ENCODE measurements at regions not wholly inside any gene's neighbourhood (a gene's known extent, or its start where the extent isn't known, plus 50 kb on each side); places are given as distances from the start of the nearest gene placed in this dataset.

- H3K9me3 ChIP-seq (ENCODE audit: control insufficient read depth, low read depth, low read length), result no peaks in the 10 kb centered on the region
- no peak for DNase-seq
- H3K27ac ChIP-seq (ENCODE audit: insufficient read length, low read depth, low read length), result no peak overlapping the region
- H3K79me1 ChIP-seq (ENCODE audit: insufficient read depth, low read depth, low read length, poor library complexity, severe bottlenecking), result no peaks in the 10 kb centered on the region
- H3K4me1 Mint-ChIP-seq, result peaks cover 15 to 16% of the 10 kb centered on the region in 2 experiments; a peak in 3 of 4 replicates
- no peak overlapping the region for H2BK5ac ChIP-seq (ENCODE audit: insufficient read length, low read length)
- no peak overlapping the region for H2BK120ac ChIP-seq (ENCODE audit: low read depth, low read length, poor library complexity, severe bottlenecking)
- no peaks in the 10 kb centered on the region for H4K20me1 ChIP-seq (ENCODE audit: control insufficient read depth, insufficient read depth, insufficient read length)
- H3T11ph ChIP-seq (ENCODE audit: low read length), result no peak overlapping the region
- no peaks in the 10 kb centered on the region for H3K23me2 ChIP-seq (ENCODE audit: insufficient read length, low read depth, low read length, poor library complexity, severe bottlenecking)
- WGBS (ENCODE audit: extremely low coverage, insufficient read length, low lambda C conversion rate), result no CpG with 5 or more reads among the region's 7 CpGs
- H3K18ac ChIP-seq (ENCODE audit: insufficient read length, low read depth, low read length), result no peak overlapping the region
- no peak overlapping the region for H2BK20ac ChIP-seq (ENCODE audit: low read depth, low read length, poor library complexity, severe bottlenecking)
- H2AK5ac ChIP-seq (ENCODE audit: insufficient read length, low read length), result no peak overlapping the region
- H4K8ac ChIP-seq (replicated peaks; ENCODE audit: insufficient read length, low read depth, low read length), result no peak overlapping the region
- H3K79me2 ChIP-seq (ENCODE audit: insufficient read depth, low read length), result no peaks in the 10 kb centered on the region
- no peaks in the 10 kb centered on the region; a peak in 1 of 5 replicates for H3K9me3 Mint-ChIP-seq
- no peak overlapping the region for H4K5ac ChIP-seq (ENCODE audit: insufficient read length, low read depth, low read length)
- no peak overlapping the region for H2BK12ac ChIP-seq (ENCODE audit: insufficient read length, low read depth, low read length)
- TF ChIP-seq CTCF (conservative IDR thresholded peaks at IDR 0.05), result no peak
- no peak overlapping the region for H3K56ac ChIP-seq (ENCODE audit: insufficient read length, low read depth, low read length)
- H3K14ac ChIP-seq (ENCODE audit: insufficient read depth, low read length), result no peak overlapping the region
- no peak overlapping the region for H3K9ac ChIP-seq (ENCODE audit: extremely low read depth, insufficient read length, low read length)
- no peak overlapping the region for H2AFZ ChIP-seq (ENCODE audit: low read length)
- H2BK15ac ChIP-seq (ENCODE audit: low read depth, low read length), result no peak overlapping the region
- peaks cover 17% of the 10 kb centered on the region for H3K27me3 Mint-ChIP-seq (ENCODE audit: low read depth)
- no peaks in the 10 kb centered on the region; the same call in none of the 2 replicates for H3K4me1 ChIP-seq (ENCODE audit: insufficient read depth, low read length)
- H3K27me3 ChIP-seq (ENCODE audit: insufficient read depth, low read length), result no peaks in the 10 kb centered on the region
- no peak overlapping the region for H3K4me3 Mint-ChIP-seq
- H3K27ac Mint-ChIP-seq, result no peak overlapping the region
- H3K36me3 Mint-ChIP-seq (ENCODE audit: insufficient read depth in 1 of 3, low read depth in 3 of 3), result no peaks in the 10 kb centered on the region
- no peak overlapping the region for H3K4ac ChIP-seq (ENCODE audit: low read depth, low read length)
- no peak overlapping the region for H3K23ac ChIP-seq (ENCODE audit: insufficient read length, low read depth, low read length)
- H3K4me2 ChIP-seq (ENCODE audit: insufficient read depth, insufficient read length, low read length), result no peak overlapping the region
- H4K91ac ChIP-seq (ENCODE audit: insufficient read length, low read depth, low read length), result no peak overlapping the region
Measured at GRCh38 chr12:127282786-127283565, 984.0 kb upstream of the TMEM132C start.

All from H9 (cell line).